Astrocyte (in vitro differentiated cells and primary cell): ENCODE measurements at regions not wholly inside any gene's neighbourhood (a gene's known extent, or its start where the extent isn't known, plus 50 kb on each side); places are given as distances from the start of the nearest gene placed in this dataset.
"Not testable (repeated sequence)": the region's sequence is repeated elsewhere in the genome, so short reads cannot be mapped to it uniquely, and the experiment has no call there.

ENCODE experiments used
- DNase-seq: peaks from one replicate; pipeline ENCODE4 v3.0.0-alpha.2; 2010; ENCODE audit warnings: low read depth
- FAIRE-seq: peaks from 2 replicates; lab custom pipeline; 2011; peaks lifted over from hg19 to GRCh38; lab: Jason Lieb, UNC
- H2AFZ ChIP-seq: 2 replicates; pipeline ENCODE4 v1.6.0; 2012; ENCODE audit warnings: low read depth, low read length, inconsistent platforms
- H3K27ac ChIP-seq: 2 replicates; pipeline ENCODE4 v1.5.1; 2011; ENCODE audit warnings: low read depth, low read length, inconsistent platforms
- H3K27me3 ChIP-seq: 2 replicates; pipeline ENCODE4 v1.6.0; 2011; ENCODE audit warnings: low read length, inconsistent platforms; ENCODE audit not compliant: insufficient read depth
- H3K36me3 ChIP-seq: 2 replicates; pipeline ENCODE4 v1.5.1; 2011; ENCODE audit warnings: low read length, inconsistent platforms; ENCODE audit not compliant: insufficient read depth
- H3K4me1 ChIP-seq: 2 replicates; pipeline ENCODE4 v1.5.1; 2011; ENCODE audit warnings: low read length, inconsistent platforms; ENCODE audit not compliant: insufficient read depth
- H3K4me2 ChIP-seq: 2 replicates; pipeline ENCODE4 v1.6.0; 2012; ENCODE audit warnings: low read length, inconsistent platforms
- H3K4me3 ChIP-seq: 2 replicates; pipeline ENCODE4 v1.5.1; 2011; ENCODE audit warnings: low read depth, mild to moderate bottlenecking, low read length, inconsistent platforms; ENCODE audit not compliant: insufficient read depth
- H3K79me2 ChIP-seq: 2 replicates; pipeline ENCODE4 v1.6.0; 2012; ENCODE audit warnings: mild to moderate bottlenecking, low read length, inconsistent platforms; ENCODE audit not compliant: insufficient read depth
- H3K9ac ChIP-seq: 2 replicates; pipeline ENCODE4 v1.6.0; 2012; ENCODE audit warnings: mild to moderate bottlenecking, low read length, inconsistent platforms
- H3K9me3 ChIP-seq: 2 replicates; pipeline ENCODE4 v1.5.1; 2012; ENCODE audit warnings: low read depth, mild to moderate bottlenecking, low read length, inconsistent platforms; ENCODE audit not compliant: insufficient read depth
- H4K20me1 ChIP-seq: 2 replicates; pipeline ENCODE4 v1.6.0; 2012; ENCODE audit warnings: low read length, inconsistent platforms; ENCODE audit not compliant: insufficient read depth
- H3K27ac Mint-ChIP-seq: one replicate; pipeline ENCODE4 v1.8.0; 2021; ENCODE audit warnings: mild to moderate bottlenecking, mixed read lengths; ENCODE audit not compliant: unreplicated experiment
- H3K27me3 Mint-ChIP-seq: one replicate; pipeline ENCODE4 v1.8.0; 2021; ENCODE audit warnings: low read depth, mixed read lengths; ENCODE audit not compliant: unreplicated experiment
- H3K36me3 Mint-ChIP-seq: one replicate; pipeline ENCODE4 v1.8.0; 2021; ENCODE audit warnings: low read depth, mixed read lengths; ENCODE audit not compliant: unreplicated experiment
- H3K4me1 Mint-ChIP-seq: one replicate; pipeline ENCODE4 v1.8.0; 2021; ENCODE audit warnings: low read depth, mixed read lengths; ENCODE audit not compliant: unreplicated experiment
- H3K4me3 Mint-ChIP-seq: one replicate; pipeline ENCODE4 v1.8.0; 2021; ENCODE audit warnings: mild to moderate bottlenecking, moderate library complexity, mixed read lengths; ENCODE audit not compliant: unreplicated experiment
- H3K9me3 Mint-ChIP-seq: one replicate; pipeline ENCODE4 v1.8.0; 2021; ENCODE audit warnings: mild to moderate bottlenecking, mixed read lengths; ENCODE audit not compliant: unreplicated experiment
- EZH2 ChIP-seq: IDR thresholded peaks from 2 replicates; pipeline ENCODE4 v1.6.1; 2012; ENCODE audit warnings: mild to moderate bottlenecking, low read length, inconsistent platforms; ENCODE audit not compliant: insufficient read depth
- TF ChIP-seq, protein P1 (sequence below): IDR thresholded peaks from 2 replicates; pipeline ENCODE4 v1.5.1; 2011; ENCODE audit warnings: low read depth, mild to moderate bottlenecking, inconsistent platforms, low read length, moderate library complexity; ENCODE audit not compliant: insufficient read depth

GRCh38 chr4:37555322-37555721 is 130.9 kb downstream of the RELL1 start:
- H3K9ac ChIP-seq, result no peak overlapping the region
- no peak for DNase-seq
- H3K79me2 ChIP-seq, result no peaks in the 10 kb centered on the region
- no peaks in the 10 kb centered on the region for H3K36me3 ChIP-seq
- no peak overlapping the region for H3K4me3 ChIP-seq
- peaks cover 2% of the 10 kb centered on the region for H3K4me1 Mint-ChIP-seq
- no peak overlapping the region for H3K4me3 Mint-ChIP-seq
- no peak overlapping the region for H3K4me2 ChIP-seq
- H3K27me3 ChIP-seq, result no peaks in the 10 kb centered on the region
- TF ChIP-seq, protein P1, sequence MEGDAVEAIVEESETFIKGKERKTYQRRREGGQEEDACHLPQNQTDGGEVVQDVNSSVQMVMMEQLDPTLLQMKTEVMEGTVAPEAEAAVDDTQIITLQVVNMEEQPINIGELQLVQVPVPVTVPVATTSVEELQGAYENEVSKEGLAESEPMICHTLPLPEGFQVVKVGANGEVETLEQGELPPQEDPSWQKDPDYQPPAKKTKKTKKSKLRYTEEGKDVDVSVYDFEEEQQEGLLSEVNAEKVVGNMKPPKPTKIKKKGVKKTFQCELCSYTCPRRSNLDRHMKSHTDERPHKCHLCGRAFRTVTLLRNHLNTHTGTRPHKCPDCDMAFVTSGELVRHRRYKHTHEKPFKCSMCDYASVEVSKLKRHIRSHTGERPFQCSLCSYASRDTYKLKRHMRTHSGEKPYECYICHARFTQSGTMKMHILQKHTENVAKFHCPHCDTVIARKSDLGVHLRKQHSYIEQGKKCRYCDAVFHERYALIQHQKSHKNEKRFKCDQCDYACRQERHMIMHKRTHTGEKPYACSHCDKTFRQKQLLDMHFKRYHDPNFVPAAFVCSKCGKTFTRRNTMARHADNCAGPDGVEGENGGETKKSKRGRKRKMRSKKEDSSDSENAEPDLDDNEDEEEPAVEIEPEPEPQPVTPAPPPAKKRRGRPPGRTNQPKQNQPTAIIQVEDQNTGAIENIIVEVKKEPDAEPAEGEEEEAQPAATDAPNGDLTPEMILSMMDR, result no peak
- no peak for TF ChIP-seq EZH2
- no peak for FAIRE-seq
- H3K9me3 Mint-ChIP-seq, result peaks cover 10% of the 10 kb centered on the region
- H3K4me1 ChIP-seq, result no peaks in the 10 kb centered on the region
- no peak overlapping the region for H3K27ac ChIP-seq
- no peaks in the 10 kb centered on the region for H3K27me3 Mint-ChIP-seq
- H3K36me3 Mint-ChIP-seq, result no peaks in the 10 kb centered on the region
- H3K27ac Mint-ChIP-seq, result no peak overlapping the region
- no peaks in the 10 kb centered on the region for H4K20me1 ChIP-seq
- no peaks in the 10 kb centered on the region for H3K9me3 ChIP-seq
- H2AFZ ChIP-seq, result no peak overlapping the region

GRCh38 chr4:37549866-37550265 is 136.3 kb downstream of the RELL1 start:
- not testable (repeated sequence) for H3K4me3 ChIP-seq, H3K36me3 Mint-ChIP-seq, H3K27ac Mint-ChIP-seq, H2AFZ ChIP-seq, H3K9me3 ChIP-seq, H3K79me2 ChIP-seq, H3K27me3 Mint-ChIP-seq, H3K27me3 ChIP-seq, H3K36me3 ChIP-seq, H3K4me1 ChIP-seq, H3K4me3 Mint-ChIP-seq, FAIRE-seq, H3K4me1 Mint-ChIP-seq, DNase-seq, H3K27ac ChIP-seq, H3K4me2 ChIP-seq, H4K20me1 ChIP-seq, H3K9ac ChIP-seq
- peaks cover 13% of the 10 kb centered on the region for H3K9me3 Mint-ChIP-seq

- Histone ChIP-seq H3K4me1 (no peaks in the 10 kb centered on the region), H4K20me1 (no peaks in the 10 kb centered on the region), H3K27ac (no peak overlapping the region), H3K4me2 (peak overlapping the region; percentile 55), H3K27me3 (no peaks in the 10 kb centered on the region), H2AFZ (no peak overlapping the region), H3K9ac (no peak overlapping the region), H3K36me3 (no peaks in the 10 kb centered on the region), H3K4me3 (no peak overlapping the region), H3K9me3 (no peaks in the 10 kb centered on the region), H3K79me2 (no peaks in the 10 kb centered on the region)
- DNase-seq, result peak; percentile 96
- peaks cover 13% of the 10 kb centered on the region for H3K9me3 Mint-ChIP-seq
- peaks cover 8% of the 10 kb centered on the region for H3K4me1 Mint-ChIP-seq
- no peaks in the 10 kb centered on the region for H3K27me3 Mint-ChIP-seq
- H3K27ac Mint-ChIP-seq, result peak overlapping the region; percentile 78
- no peaks in the 10 kb centered on the region for H3K36me3 Mint-ChIP-seq
- H3K4me3 Mint-ChIP-seq, result no peak overlapping the region
- FAIRE-seq, result no peak
- TF ChIP-seq, protein P1, result no peak
- TF ChIP-seq EZH2, result no peak
Observed at GRCh38 chr4:37549041-37549440, 137.1 kb downstream of the RELL1 start.
